Endothelial cell of umbilical vein (primary cell): ENCODE measurements at regions not wholly inside any gene's neighbourhood (a gene's known extent, or its start where the extent isn't known, plus 50 kb on each side); places are given as distances from the start of the nearest gene placed in this dataset.

Experiments used
- CTCF ChIP-seq, 2 donors: IDR thresholded peaks; 1 replicate in 1 of 2; 2 replicates in 1 of 2; pipeline ENCODE4 v1.5.1; 2011; ENCODE audit warnings: low read length in 2 of 2, mild to moderate bottlenecking in 2 of 2, moderate library complexity in 2 of 2, control low read depth in 1 of 2, inconsistent platforms in 1 of 2, low read depth in 1 of 2; ENCODE audit not compliant: insufficient read depth in 1 of 2; ENCODE audit errors: extremely low read depth in 1 of 2
- JUN ChIP-seq: IDR thresholded peaks from 2 replicates; pipeline ENCODE4 v1.6.1; 2011; ENCODE audit warnings: borderline replicate concordance, low read depth; ENCODE audit not compliant: insufficient read length, insufficient read depth
- MAX ChIP-seq: IDR thresholded peaks from 2 replicates; pipeline ENCODE4 v1.6.1; 2011; ENCODE audit not compliant: insufficient read depth, insufficient read length
- POLR2A ChIP-seq: IDR thresholded peaks from 2 replicates; pipeline ENCODE4 v1.6.1; 2012; ENCODE audit warnings: low read depth, mild to moderate bottlenecking, control low read depth, low read length
- POLR2AphosphoS5 ChIP-seq: IDR thresholded peaks from 2 replicates; pipeline ENCODE4 v1.6.1; 2012; ENCODE audit warnings: low read depth, mild to moderate bottlenecking, control low read depth, low read length, moderate library complexity; ENCODE audit not compliant: insufficient read depth

GRCh38 chr1:200488375-200489165 is 78.7 kb upstream of the ZNF281 start:
- TF ChIP-seq CTCF (IDR thresholded peaks at IDR 0.05; ENCODE audit: extremely low read depth in 1 of 2, insufficient read depth in 1 of 2, low read depth in 1 of 2, low read length in 2 of 2) (peak; percentile 71 to 73), POLR2A (no peak), POLR2AphosphoS5 (no peak), JUN (no peak), MAX (no peak)
